Fibroblast of skin of back (primary cell): ENCODE measurements at regions not wholly inside any gene's neighbourhood (a gene's known extent, or its start where the extent isn't known, plus 50 kb on each side); places are given as distances from the start of the nearest gene placed in this dataset.
"Not testable (repeated sequence)": the region's sequence is repeated elsewhere in the genome, so short reads cannot be mapped to it uniquely, and the experiment has no call there.

Experiments used
- DNase-seq: peaks from one replicate; pipeline ENCODE4 v3.0.0-alpha.2; 2013

DNA sequence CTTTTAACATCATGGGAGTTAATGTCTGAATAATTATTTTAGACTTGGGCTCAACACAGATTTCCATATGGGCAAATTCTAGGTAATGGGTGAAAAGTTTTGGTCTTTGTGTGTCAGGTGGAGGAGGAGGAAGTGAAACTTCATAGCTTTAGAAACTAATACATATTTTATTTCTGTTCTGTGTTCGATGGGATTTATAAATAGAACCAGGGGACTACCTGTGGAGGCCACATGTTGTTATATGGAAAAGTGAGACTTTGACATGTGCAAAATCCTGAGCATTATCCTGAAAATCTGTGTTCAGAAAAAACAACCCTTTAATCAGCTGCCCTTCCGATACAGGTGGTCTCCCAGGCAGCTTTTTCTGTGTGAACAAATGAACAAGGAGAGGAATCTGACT, 209.5 kb downstream of the SOX2 start:
- no peak for DNase-seq

DNA sequence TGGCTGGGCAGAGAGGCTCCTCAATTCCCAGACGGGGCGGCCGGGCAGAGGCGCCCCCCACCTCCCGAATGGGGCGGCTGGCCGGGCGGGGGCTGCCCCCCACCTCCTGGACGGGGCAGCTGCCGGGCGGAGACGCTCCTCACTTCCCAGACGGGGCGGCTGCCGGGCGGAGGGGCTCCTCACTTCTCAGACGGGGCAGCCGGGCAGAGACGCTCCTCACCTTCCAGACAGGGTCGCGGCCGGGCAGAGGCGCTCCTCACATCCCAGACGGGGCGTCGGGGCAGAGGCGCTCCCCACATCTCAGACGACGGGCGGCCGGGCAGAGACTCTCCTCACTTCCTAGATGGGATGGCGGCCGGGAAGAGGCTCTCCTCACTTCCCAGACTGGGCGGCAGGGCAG, 214.1 kb downstream of the SOX2 start:
- not testable (repeated sequence) for DNase-seq

DNA sequence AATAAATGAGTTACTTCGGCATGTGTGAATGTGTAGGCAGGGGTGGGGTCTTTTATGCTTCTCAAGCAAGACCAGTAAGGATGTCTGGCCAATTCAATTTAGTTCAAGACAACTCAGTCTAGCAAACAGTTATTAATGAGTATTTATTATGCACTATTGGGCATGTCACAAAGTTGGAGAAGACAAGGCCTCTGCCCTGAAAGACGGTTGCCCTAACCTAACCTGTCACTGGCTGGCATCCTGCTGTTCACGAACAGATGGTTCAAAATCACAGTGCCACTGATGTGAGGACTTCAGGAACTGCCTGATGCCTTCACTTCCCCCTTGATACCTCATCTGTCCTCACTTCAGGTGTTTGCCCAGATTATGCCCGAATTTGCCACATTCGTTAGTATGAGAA, 217.8 kb downstream of the SOX2 start:
- DNase-seq, result no peak

DNA sequence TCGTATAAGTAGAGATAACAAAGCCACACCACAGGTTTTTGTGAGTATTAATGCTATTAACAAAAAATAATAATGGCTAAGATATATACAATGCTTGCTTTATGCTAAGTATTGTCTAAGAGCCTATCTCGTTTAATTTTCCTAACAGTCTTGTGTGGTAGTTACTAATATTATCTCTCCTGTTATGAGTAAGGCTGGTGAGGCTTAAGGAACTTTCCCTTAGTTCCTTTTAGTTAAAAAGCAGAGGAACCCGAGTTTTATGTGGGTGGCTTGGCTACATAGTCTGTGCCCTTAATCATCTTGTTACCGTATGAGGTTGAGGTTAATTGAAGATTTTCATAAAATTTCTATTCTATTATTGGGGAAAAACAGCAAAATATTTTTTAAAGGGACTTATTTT, 218.4 kb downstream of the SOX2 start:
- no peak for DNase-seq

DNA sequence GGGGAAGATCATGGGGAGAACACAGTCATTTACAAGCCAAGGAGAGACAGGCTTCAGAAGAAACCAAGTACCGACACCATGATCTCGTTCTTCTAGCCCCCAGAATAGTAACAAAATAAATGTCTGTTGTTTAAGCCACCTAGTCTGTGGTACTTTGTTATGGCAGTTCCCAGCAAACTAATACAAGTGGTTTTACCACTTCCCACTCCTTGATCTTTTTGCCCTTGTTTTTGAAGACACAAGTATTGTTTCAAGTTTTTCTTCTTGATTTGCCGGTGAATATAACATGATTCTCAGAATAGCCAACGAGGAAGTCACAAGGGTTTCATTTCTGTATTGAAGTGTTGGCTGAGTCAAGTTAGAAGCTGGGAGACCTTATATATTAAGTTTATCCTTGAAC, 220.3 kb downstream of the SOX2 start:
- DNase-seq, result no peak

DNA sequence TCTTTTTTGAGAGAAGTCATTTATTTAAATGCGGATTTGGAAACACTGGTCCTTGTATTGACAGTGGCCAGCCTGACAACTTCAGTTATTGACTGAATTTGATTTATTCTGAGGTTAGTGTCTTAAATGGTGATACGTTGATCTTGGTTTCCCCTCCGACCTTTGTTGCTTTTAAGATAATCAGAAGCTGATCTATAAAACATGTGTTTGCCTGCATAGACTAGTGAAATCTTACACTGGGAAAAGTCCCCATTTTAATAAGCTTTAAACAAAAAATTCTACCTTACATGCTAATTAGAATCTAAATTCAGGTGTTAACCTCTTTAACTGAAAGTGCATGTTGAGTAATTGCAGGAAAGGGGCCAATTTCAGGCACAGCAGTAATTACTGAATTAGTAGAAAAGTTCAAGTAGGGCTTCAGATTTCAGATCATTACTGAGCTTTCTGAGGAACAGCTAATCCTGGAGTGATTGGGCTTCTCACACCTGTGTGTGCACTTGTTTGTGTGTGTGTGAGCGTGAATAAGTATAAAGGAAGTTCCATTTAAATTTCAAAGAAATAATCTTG, 221.4 kb downstream of the SOX2 start:
- DNase-seq, result no peak

DNA sequence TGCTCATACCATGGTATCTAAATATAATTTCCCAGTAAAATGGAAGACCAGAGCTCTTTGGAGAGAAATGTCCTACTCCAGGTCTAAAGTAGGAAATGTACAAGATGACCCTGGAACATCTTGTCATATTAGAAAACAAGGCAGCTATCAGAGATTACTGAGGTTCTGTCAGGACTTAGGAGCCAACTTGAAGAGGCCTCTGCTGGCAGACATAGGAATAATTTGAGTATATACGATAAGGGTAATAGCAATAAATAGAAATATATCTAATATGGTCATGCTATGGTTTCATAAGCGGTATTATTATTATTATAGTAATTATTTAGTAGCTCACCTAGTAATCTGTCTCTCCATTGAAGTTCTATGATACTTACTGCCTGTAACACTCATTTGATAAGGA, 224.2 kb downstream of the SOX2 start:
- DNase-seq, result no peak

DNA sequence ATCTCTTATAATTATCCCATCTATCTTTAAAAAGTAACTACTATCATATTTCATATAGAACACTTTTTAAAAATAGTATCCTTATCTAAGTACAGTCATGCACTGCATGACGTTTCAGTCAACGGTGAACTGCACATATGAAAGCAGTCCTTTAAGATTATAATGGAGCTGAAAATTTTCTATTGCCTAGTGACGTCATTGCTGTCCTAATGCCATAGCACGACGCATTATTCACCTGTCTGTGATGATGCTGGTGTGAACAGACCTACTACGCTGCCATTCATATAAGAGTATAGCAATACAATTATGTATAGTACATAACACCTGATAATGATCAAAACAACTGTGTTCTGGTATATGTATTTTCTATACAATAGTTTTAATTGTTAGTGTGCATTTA, 225.0 kb downstream of the SOX2 start:
- no peak for DNase-seq

DNA sequence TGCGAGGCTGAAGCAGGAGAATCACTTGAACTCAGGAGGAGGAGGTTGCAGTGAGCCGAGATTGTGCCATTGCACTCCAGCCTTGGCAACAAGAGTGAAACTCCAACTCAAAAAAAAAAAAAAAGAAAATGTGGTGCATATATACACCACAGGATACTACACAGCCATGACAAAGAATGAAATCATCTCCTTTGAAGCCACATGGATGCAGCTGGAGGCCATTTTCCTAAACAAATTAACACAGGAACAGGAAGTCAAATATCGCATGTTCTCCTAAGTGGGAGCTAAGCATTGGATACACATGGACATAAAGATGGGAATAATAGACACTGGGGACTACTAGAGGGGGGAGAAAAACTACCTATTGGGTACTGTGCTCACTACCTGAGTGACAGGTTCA, 226.9 kb downstream of the SOX2 start:
- DNase-seq, result not testable (repeated sequence)

DNA sequence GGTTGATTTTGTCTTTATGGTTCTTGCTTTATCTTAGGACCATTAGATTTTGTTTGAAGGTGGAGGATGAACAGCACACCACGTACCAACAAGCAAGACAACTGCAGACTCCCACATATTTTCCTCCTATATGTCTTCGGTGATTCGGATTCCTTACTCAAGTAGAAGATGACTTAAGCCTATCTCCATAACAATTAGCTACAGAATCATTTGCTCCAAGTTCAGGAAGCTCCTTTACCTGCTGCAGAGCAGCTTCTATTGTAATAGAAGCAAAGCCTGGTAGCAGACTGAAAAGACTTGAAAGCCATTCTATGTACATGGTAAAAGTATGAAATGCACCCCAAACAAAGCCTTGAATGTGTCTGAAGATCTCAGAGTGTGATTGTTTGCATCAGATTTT, 229.0 kb downstream of the SOX2 start:
- DNase-seq, result no peak

DNA sequence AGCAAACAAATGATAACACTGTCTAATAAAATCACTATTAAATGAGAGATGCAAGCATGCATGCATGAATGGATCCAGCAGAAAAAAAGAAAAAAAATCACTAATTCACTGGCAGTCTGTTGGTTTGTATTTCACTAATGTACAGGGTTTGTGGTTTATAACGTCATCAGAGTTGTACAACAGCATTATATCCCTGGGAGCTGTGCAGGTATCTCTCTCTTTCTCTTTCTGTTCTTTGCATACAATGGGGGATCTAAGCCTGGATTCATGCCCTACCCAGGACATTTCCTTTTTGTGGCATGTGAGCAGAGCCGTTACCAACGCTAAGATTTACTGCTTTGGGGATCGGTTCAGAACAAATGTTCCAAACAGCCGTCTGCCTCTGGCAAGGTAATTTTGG, 229.5 kb downstream of the SOX2 start:
- no peak for DNase-seq

DNA sequence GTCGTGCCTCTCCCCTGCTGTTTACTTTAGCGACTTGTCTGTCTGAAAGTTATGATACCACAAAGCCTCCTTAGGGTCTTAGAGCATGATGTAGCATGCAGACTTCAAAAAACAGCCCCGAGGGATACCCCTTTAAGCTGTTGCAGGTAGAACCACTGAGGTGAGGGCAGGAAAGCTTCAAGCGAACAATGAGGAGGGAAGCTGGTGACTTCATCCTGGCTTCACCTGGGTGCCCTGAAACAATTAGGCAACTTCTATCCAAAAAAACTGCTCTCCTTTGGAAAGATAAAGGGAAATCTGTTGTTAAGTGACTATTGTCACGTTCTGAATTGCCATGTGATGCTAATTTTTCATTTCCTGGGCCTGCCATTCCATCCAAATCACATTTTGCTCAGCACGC, 231.6 kb downstream of the SOX2 start:
- no peak for DNase-seq

DNA sequence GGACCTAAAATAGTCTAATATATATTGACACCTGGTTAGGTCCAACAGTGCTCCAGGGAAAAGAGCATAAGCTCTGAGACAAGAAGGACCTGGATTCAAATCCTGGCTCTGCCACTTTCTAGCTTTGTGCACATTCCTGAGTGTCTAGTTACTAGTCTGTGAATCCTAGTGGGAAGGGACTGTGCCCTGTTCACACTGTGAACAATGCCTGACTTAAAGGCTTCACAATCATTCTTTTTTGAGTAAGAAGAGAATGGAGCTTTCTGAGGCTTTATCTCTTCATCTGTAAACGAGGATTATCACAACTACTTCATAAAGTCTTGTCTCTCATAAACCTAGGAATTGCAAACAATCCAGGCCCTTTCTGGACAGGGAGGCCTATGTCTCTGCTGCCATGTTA, 235.9 kb downstream of the SOX2 start:
- no peak for DNase-seq

DNA sequence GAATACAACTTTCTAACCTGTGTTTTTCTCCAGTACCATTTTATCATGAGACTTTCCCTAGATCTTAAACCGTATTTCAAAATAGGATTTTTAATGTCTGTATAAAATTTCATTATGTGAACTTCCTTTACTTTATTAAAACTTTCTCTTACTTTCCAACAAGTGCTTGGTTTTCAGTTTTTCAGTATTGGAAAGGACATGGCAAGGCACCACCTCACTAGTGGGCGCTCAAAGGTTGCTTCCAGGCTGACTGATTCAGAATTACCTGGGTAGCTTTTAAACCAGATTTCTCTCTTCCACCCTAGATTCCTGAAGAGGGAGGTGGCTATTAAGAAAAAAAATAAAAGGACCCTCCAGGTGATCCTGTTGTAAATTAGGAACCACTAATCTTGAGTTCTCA, 236.6 kb downstream of the SOX2 start:
- no peak for DNase-seq

DNA sequence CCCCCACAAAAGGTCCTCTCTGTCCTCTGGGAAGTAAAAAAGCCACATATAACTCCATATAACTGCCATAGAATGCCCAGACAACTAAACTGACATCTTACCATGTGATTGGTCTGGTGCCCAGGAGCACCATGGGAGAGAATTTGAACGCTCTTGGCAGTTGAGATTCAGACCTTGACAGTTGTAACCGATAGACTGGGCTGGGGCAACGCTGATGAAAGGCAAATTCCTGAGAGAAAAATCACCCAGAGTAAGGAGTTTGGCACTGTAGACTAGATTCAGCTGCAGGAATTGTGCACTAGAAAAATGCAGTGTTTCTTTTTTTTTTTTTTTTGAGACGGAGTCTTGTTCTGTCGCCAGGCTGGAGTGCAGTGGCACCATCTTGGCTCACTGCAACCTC, 240.5 kb downstream of the SOX2 start:
- peak; percentile 19 for DNase-seq

DNA sequence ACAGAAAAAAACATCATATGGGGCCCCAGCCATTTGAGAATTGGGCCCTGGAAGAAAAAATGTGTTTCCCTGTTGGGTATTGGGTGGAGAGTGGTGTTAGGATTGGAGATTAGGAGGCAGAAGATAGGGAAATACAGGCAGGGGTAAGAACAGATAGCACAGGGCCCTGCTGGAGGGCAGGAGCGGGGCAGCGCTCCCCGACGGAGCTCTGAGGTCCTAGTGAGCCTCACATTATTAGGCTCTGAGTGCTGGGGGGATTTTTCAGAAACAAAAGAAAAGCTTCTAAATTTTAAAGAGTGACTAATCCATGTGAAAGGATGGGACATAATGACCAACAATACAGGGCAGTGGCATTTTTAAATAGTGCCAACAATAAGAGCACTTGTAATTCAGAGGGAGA, 241.2 kb downstream of the SOX2 start:
- DNase-seq, result no peak

DNA sequence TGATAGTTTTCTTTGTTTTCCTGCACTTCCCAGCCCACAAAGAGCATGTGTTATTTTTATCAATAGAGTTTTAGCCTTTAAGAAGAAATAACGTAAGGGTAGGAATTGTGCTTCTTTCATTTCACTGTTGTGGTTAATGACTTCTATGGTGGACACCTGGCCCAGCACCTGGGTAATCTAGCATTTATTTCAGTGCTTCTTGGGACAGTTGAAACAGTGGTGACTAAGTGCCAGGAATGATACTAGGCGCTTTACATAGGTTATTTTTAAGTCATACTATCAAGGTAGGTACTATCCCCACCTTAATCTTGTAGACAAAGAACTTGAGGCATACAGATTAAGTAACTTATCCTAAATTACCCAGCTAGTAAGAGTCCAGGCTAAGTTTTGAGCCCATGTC, 243.8 kb downstream of the SOX2 start:
- no peak for DNase-seq

DNA sequence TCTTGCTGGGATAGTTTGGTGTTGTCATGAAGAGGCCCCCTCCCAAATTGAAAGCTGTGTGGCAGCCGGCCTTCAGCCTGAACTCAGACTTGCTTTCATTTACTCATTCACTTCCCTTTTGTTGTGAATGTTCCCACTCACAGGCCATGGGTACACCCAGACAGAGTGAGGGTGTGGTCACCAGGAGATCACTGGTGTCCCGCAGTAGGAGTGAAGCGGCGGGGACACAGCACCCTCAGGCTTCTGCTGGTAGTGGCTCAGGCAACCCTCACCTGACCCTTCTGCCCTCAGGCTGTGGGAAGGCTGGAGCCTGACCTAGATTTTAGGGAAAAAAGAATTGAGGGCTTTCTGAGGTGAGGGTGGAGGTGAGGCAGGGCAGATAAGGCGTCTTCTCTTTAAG, 244.4 kb downstream of the SOX2 start:
- no peak for DNase-seq

DNA sequence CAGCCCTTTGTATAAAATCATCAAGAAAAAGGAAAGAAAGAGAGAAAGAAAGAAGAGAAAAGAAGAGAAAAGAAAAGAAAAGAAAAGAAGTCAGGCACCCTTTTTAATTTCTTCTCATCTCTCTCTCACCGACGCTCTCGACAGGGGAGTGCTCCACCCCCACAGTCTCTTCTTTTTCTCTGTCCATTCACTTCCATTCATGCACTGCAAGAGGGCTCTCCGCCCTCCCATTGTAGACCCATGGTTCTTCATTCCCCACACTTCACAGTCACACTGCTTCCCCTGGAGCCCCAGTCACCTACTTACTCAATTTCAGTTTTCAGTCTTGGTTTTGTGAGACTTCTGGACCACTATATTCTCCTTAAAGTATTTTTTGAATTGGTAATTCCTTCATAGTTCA, 254.7 kb downstream of the SOX2 start:
- no peak for DNase-seq

DNA sequence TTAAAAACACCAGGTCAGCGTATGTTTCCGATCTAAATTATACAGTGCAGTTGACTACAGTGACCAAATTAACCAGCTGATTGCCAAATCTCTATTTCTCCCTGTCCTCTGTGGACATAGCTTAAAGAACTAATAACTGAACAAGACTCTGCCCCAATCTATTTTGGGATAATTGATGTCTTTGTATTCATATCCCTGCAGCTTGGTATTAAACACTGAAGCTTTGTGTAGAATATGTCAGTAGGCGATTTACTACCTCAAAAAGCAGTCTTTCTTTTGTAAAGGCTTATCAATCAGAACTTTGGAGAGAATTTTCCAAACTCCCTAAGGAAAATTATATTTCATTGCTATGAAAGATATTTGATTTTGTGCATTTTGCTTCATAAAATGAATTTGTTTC, 258.2 kb downstream of the SOX2 start:
- DNase-seq, result no peak

DNA sequence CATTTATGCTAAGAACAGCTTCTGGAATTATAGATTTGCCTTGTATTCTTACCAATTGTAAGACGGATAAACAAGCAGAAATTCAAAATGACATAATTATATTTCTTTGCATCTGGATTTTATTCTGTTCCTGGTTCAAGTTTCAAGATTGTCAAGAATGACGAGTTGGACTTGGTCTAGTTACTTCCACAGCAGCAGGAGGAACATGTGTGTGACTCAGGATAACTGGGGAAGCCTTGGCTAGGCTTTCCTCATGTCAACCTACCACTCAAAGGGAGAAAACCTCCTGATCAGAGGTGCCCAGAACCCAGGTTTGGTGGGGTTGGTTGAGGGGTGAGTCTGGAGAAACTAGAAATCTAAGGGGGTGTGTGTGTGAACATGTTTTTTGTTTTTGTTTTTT, 259.7 kb downstream of the SOX2 start:
- no peak for DNase-seq

DNA sequence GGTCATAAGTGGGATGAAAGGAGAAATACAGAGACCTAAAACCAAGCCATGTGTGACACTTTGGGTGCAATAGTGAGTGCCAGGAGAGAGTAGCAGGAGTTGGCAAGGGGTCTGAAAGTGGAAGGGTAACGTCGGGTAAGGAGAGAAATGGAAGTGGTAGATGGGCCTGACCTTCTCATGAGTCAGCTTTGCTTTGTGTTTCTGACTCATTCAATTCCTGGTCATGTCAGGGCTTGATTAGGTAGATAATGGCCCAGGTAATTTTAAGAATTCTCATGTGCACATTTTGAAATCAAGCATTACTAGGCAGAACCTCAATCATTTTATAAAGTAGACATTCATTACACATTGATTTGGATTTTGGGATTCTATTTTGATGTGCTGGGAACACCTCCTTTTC, 262.5 kb downstream of the SOX2 start:
- DNase-seq, result no peak

DNA sequence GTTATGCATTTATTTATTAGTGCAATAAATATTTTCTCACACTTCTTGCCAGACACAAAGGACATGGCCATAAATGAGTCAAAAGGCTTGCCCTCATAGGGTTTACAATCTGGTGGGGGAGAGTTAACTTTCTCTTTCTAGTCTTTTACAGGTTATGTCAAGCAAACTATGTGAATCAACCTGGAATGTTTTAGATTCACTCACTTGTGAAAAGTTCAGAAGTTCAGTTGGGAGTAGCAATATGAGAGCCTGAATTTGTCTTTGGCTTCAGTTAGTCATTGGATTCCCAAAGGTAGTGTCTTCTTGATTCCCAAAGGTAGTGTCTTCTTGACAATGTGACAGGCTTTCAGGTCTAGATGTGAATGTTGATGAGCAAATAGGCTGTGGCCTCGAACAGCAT, 264.8 kb downstream of the SOX2 start:
- DNase-seq, result no peak

DNA sequence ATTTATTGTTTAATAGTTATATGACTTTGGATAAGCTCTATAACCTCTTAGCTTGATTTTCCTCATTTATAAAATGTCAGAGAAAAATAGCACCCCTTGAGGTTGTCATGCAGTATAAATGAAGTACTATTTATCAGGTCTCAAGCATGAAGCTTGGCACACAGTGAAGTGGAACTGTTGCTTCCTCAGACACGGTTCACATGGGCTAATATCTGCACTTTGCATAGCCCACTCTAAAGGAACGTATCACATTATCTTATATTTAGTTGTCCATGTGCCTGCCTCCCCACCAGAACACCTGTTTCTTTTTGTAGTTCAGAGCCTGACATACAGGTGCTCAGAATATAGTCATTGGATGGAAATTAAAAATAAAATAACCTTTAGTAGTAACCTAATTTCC, 273.7 kb downstream of the SOX2 start:
- DNase-seq, result no peak

DNA sequence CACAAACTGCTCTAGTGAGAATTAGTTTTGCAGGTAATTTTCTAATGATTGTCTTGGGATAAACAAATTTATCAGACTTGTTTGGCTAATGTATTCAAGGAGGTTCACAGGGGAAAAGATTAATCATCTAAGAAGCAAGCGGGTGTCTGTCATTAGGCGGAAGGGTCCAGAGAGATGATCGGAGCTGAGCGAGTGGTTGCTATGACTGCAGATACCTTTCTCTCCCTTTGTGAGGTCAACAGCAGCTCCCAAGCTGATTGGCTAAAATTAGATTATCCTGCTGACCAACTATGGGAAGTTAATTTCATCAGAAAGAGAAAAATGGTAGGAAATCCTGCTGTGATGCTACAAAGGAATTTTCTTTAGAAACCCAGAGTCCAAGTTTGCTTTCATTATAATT, 276.0 kb downstream of the SOX2 start:
- DNase-seq, result no peak

DNA sequence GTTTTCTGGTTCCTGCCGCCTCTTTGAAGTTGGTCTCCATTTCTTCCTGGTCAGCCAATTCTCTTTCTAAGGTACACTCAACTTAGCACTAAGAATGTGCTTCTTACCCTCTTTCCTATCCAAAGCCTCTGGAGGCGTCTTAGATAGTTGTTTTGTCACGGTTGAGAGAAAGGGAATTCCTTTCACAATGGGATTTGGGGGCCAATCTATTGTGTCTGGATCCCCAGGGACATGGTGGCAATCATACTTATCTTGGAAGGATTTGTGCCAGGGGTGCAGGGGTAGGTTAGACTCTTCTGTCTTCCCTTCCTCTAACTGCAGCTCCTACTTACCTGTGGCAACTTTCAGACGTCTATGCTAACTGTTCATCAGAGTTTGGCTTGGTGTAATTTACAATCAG, 287.1 kb downstream of the SOX2 start:
- DNase-seq, result no peak
